Fibroblast of lung (primary cell): ENCODE measurements at regions not wholly inside any gene's neighbourhood (a gene's known extent, or its start where the extent isn't known, plus 50 kb on each side); places are given as distances from the start of the nearest gene placed in this dataset.

ENCODE experiments used
- EZH2 ChIP-seq: IDR thresholded peaks from 2 replicates; pipeline ENCODE4 v1.5.1; 2012; ENCODE audit warnings: low read length, control low read depth, mild to moderate bottlenecking; ENCODE audit errors: missing control alignments
- TF ChIP-seq, protein P1 (sequence below), 2 donors: IDR thresholded peaks in 1 of 2; conservative IDR thresholded peaks in 1 of 2; 1 replicate in 1 of 2; 2 replicates in 1 of 2; pipeline ENCODE4 v1.5.1; 2011 to 2012; ENCODE audit warnings: low read length in 2 of 2, control low read depth in 1 of 2, inconsistent platforms in 1 of 2, low read depth in 1 of 2, mild to moderate bottlenecking in 1 of 2

DNA sequence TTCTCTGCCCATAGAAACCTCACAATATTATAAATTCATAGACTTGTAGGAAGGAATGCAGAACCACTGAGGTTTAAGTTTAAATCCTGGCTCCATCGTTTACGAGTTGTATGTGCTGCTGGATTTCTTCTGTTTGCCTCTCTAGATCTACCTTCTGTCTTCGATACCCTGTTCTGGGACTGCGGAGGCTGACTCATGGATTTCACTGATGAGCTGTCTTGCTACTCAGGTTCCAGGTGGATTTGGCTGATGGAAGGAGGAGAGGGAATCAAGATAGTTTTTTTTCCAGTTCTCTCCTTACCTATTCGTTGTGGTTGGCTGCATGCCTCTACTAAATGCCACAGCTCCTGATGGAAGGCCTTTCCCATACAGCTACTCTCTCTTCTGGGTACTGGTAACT, 375.8 kb downstream of the REEP3 start:
- TF ChIP-seq, protein P1, sequence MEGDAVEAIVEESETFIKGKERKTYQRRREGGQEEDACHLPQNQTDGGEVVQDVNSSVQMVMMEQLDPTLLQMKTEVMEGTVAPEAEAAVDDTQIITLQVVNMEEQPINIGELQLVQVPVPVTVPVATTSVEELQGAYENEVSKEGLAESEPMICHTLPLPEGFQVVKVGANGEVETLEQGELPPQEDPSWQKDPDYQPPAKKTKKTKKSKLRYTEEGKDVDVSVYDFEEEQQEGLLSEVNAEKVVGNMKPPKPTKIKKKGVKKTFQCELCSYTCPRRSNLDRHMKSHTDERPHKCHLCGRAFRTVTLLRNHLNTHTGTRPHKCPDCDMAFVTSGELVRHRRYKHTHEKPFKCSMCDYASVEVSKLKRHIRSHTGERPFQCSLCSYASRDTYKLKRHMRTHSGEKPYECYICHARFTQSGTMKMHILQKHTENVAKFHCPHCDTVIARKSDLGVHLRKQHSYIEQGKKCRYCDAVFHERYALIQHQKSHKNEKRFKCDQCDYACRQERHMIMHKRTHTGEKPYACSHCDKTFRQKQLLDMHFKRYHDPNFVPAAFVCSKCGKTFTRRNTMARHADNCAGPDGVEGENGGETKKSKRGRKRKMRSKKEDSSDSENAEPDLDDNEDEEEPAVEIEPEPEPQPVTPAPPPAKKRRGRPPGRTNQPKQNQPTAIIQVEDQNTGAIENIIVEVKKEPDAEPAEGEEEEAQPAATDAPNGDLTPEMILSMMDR (conservative IDR thresholded peaks at IDR 0.05 in 1 of 2, IDR thresholded peaks at IDR 0.05 in 1 of 2; ENCODE audit: low read depth in 1 of 2, low read length in 2 of 2): no peak
- no peak for TF ChIP-seq EZH2
